HG02852 (cell line): ENCODE measurements at regions not wholly inside any gene's neighbourhood (a gene's known extent, or its start where the extent isn't known, plus 50 kb on each side); places are given as distances from the start of the nearest gene placed in this dataset.

ENCODE experiments used
- ATAC-seq: cut with Tn5 transposase; IDR thresholded peaks from one replicate; pipeline ENCODE4 v1.9.1; 2021; ENCODE audit warnings: mild to moderate bottlenecking, moderate library complexity; ENCODE audit not compliant: unreplicated experiment

GRCh38 chr5:35478856-35479682 lies 138.6 kb upstream of the SPEF2 start:
- ATAC-seq: peak; percentile 80

- ATAC-seq: no peak
Measured at GRCh38 chr5:35477911-35478310, 139.8 kb upstream of the SPEF2 start.

GRCh38 chr5:35477321-35477720 lies 140.3 kb upstream of the SPEF2 start:
- no peak for ATAC-seq

- no peak for ATAC-seq
Measured at GRCh38 chr5:35476797-35477196, 140.9 kb upstream of the SPEF2 start.

GRCh38 chr5:35476036-35476435 lies 141.6 kb upstream of the SPEF2 start:
- ATAC-seq: no peak

- ATAC-seq: no peak
Measured at GRCh38 chr5:35473589-35473988, 144.1 kb upstream of the SPEF2 start.

- ATAC-seq: no peak
Measured at GRCh38 chr5:35470866-35471265, 146.8 kb upstream of the SPEF2 start.

GRCh38 chr5:35468811-35469210 lies 148.9 kb upstream of the SPEF2 start:
- ATAC-seq: no peak

- ATAC-seq: no peak
Measured at GRCh38 chr5:35466746-35467145, 150.9 kb upstream of the SPEF2 start.

GRCh38 chr5:35464757-35465156 lies 152.9 kb upstream of the SPEF2 start:
- no peak for ATAC-seq

- no peak for ATAC-seq
Measured at GRCh38 chr5:35461530-35461929, 156.1 kb upstream of the SPEF2 start.

GRCh38 chr5:35458824-35459207 lies 158.8 kb upstream of the SPEF2 start:
- no peak for ATAC-seq

GRCh38 chr5:35457912-35458823 lies 159.5 kb upstream of the SPEF2 start:
- no peak for ATAC-seq

GRCh38 chr5:35456506-35456905 lies 161.2 kb upstream of the SPEF2 start:
- ATAC-seq: no peak

GRCh38 chr5:35454011-35454525 lies 163.6 kb upstream of the SPEF2 start:
- no peak for ATAC-seq

- ATAC-seq: no peak
Measured at GRCh38 chr5:35443803-35444595, 173.7 kb upstream of the SPEF2 start.

GRCh38 chr5:35442885-35443639 lies 174.6 kb upstream of the SPEF2 start:
- no peak for ATAC-seq

GRCh38 chr5:35440409-35440808 lies 177.3 kb upstream of the SPEF2 start:
- no peak for ATAC-seq

GRCh38 chr5:35438786-35439185 lies 178.9 kb upstream of the SPEF2 start:
- no peak for ATAC-seq

GRCh38 chr5:35438288-35438687 lies 179.4 kb upstream of the SPEF2 start:
- no peak for ATAC-seq
